ENCODE measurements at regions not wholly inside any gene's neighbourhood (a gene's known extent, or its start where the extent isn't known, plus 50 kb on each side); places are given as distances from the start of the nearest gene placed in this dataset.

DNA sequence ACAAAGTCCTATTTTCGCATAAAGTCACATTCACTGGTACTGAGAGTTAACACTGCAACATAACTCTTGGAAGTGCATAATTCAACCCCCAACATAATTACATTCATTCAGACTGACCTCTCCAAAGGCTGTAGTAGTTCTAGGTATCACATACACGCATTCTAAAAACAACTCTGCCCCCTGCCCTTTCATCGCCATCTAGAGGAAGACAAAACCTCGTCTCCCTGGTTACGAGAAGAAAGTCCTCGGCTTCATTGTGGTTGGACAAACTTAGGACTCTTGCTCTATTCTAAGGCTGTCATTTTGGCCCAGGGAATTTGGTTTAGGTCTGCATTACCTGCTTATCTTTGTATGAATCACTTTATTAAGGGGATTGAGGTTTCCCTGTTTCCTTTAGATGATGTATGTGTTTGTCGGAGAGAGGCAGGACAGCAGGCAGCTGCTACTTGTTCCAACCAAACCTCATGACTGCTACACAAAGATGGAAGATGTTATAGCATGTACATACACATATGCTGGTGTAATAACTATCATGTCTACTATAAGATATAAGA lies 215.4 kb upstream of the NRXN1 start:
- TF ChIP-seq, protein P1, sequence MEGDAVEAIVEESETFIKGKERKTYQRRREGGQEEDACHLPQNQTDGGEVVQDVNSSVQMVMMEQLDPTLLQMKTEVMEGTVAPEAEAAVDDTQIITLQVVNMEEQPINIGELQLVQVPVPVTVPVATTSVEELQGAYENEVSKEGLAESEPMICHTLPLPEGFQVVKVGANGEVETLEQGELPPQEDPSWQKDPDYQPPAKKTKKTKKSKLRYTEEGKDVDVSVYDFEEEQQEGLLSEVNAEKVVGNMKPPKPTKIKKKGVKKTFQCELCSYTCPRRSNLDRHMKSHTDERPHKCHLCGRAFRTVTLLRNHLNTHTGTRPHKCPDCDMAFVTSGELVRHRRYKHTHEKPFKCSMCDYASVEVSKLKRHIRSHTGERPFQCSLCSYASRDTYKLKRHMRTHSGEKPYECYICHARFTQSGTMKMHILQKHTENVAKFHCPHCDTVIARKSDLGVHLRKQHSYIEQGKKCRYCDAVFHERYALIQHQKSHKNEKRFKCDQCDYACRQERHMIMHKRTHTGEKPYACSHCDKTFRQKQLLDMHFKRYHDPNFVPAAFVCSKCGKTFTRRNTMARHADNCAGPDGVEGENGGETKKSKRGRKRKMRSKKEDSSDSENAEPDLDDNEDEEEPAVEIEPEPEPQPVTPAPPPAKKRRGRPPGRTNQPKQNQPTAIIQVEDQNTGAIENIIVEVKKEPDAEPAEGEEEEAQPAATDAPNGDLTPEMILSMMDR (IDR thresholded peaks at IDR 0.05; ENCODE audit: low read length), result no peak
- TF ChIP-seq EZH2phosphoT487 (IDR thresholded peaks at IDR 0.05; ENCODE audit: low read length), result no peak
